NCI-H2029 (cell line): ENCODE measurements at regions not wholly inside any gene's neighbourhood (a gene's known extent, or its start where the extent isn't known, plus 50 kb on each side); places are given as distances from the start of the nearest gene placed in this dataset.
"Not testable (repeated sequence)": the region's sequence is repeated elsewhere in the genome, so short reads cannot be mapped to it uniquely, and the experiment has no call there.

Experiments used
- DNase-seq: peaks from one replicate; lab custom pipeline; 2025; lab: John Stamatoyannopoulos, UW

GRCh38 chr20:51187261-51187660 lies 164.4 kb upstream of the KCNG1 start:
- DNase-seq: no peak

DNA sequence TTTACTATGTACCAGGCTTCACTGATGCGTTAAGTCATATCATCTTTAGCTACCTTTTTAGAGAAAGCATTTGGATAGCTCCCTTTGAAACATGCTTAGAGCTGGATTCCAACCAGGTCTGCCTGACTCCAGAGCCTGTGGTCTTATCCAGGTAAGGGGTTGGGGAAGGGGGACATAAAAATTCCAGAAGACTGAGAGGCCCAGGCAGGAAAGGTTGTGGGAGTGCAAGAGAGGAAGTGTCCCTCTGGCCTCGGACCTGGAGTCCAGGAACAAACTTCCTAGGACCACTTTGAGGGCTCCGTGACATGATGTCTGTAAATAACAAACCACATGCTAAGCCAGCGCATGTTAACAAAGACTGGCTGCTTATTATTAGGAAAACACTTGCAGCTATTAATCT lies 163.0 kb upstream of the KCNG1 start:
- no peak for DNase-seq

GRCh38 chr20:51185277-51185676 lies 162.4 kb upstream of the KCNG1 start:
- DNase-seq: no peak

- no peak for DNase-seq
These were observed 161.4 kb upstream of the KCNG1 start for GRCh38 chr20:51184289-51184688.

GRCh38 chr20:51183451-51183850 lies 160.5 kb upstream of the KCNG1 start:
- no peak for DNase-seq

DNA sequence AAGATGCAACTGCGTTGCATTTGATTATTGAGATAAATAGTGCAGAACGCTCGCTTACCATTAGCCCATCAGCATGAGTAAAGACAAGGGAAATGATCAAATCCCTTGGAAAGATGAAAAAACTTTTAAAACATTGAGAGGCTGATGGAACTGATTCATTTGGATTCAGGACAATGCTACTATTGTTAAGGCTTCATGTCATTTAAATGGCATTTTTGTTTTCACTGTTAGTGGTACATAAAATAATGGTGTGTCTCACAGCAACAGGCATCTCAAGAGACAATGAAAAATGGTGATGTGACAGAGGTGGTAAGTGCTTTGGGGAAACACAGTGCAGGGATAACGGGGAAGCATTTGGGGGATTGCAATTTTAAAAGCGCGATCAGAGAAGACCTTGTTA lies 159.7 kb upstream of the KCNG1 start:
- no peak for DNase-seq

DNA sequence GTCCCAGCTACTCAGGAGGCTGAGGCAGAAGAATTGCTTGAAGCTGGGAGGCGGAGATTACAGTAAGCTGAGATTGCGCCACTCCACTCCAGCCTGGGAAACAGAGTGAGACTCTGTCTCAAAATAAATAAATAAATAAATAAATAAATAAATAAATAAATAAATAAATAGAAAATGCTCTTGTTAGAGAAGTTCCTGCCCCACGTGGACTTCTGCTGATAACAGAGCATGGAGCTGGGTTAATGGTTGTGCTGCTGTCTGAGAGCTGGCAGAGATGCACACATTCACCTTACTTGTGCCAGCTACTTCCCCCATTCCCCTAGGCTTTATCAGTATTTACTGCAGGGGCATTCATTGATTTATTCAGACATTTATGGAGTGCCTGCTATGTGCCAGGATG lies 155.2 kb upstream of the KCNG1 start:
- DNase-seq: no peak

GRCh38 chr20:51176876-51177275 lies 154.0 kb upstream of the KCNG1 start:
- no peak for DNase-seq

- DNase-seq: no peak
These were observed 153.5 kb upstream of the KCNG1 start for GRCh38 chr20:51176446-51176845.

DNA sequence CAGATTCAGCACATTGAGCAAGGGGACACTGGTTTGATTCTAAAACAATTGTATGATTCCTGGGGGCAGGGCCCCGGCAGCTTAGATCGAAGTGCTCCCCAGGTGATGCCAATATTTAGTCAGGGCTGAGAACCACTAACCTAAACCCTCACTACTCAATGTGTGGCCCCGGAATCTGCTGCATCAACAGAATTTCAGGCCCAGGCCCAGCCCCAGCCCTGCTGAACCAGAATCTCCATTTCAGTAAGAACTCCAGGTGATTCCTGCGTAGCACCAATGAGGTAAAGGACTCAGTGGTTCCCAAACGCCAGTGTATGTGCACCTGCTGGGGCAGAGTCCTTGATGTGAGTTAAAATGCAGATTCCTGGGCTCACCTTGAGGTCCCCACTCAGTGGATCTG lies 152.8 kb upstream of the KCNG1 start:
- no peak for DNase-seq

DNA sequence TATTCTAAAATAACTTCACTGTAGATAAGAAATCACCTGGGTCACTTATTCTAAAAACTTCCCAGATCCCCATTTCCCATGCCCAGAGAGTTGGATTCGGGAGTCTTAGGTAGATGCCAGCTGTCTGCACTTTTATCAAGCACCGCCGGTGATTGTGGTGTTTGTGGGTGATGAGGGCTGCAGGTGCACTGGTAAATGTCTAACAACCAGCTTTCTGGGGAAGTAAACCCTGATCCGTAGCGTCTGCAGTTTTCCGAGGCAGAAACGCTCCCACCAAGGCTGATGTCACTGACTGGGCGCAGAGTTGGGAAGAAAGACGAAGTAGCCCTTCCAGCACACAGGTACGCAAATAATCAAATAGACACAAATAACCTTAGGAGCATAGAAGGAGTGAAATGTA lies 152.2 kb upstream of the KCNG1 start:
- DNase-seq: no peak

DNA sequence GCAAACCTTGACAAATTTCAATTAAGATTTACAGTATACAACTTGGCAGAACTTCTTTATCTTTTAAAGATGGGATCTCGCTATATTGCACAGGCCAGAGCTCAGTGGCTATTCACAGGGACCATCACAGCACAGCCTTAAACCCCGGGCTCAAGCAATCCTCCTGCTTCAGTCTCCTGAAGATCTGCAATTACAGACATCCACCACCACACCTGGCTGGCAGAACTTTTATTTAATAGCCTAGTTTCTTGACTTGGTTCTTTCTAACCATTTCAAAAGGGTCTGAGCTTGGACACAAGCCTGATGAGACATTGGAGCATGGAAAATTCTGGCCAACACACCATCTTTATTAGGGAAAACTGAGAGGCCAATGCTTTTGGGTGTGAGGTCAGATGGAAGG lies 151.6 kb upstream of the KCNG1 start:
- DNase-seq: no peak

GRCh38 chr20:51172558-51173428 lies 149.9 kb upstream of the KCNG1 start:
- DNase-seq: no peak

- no peak for DNase-seq
These were observed 148.2 kb upstream of the KCNG1 start for GRCh38 chr20:51171141-51171540.

DNA sequence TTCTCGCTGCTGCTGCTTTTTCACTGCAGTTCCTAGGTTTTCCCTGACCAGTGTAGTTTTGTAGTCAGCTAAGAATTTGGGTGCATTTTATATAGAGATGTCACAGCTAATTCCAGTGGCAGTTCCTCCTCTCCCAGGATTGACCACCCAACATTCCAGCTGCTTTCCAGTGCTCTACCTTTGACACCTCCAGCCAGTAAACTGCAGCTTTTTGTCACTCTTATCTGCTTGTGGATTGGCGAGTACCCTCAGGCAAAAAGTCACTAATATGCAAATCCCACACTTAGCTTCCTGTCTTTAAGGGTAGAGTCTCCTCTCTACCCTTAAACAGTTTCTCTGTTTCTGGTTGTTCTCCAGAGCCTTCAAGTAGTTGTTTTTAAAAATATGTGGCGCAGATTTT lies 146.9 kb upstream of the KCNG1 start:
- no peak for DNase-seq

DNA sequence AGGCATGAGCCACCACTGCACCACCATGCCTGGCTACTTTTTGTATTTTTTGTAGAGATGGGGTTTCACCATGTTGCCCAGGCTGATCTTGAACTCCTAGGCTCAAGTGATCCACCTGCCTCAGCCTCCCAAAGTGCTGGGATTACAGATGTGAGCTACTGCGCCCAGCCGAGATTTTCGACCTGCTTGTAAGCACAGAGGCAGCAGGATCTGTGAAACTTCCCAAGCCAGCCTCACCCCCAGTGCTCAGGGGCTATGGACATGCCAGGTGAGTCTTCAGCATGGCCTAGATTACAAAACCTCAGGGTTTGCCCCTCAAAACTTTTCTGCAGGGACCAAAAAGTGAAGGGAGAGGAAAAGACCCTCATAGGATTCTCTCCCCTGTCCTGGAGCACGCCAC lies 145.0 kb upstream of the KCNG1 start:
- not testable (repeated sequence) for DNase-seq

DNA sequence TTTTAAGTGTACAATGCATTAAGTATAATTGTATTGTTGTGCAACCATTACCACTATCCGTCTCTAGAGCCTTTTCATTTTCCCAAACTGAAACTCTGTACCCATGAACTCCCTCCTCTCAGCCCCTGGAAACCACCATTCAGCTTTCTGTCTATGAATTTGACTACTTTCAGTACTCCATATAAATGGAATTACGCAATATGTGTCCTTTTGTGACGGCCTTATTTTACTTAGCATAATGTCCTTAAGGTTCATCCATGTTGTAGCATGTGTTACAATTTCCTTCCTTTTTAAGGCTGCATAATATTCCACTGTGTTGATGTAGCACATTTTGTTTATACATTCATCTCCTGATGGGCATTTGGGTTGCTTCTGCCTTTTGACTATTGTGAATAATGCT lies 143.6 kb upstream of the KCNG1 start:
- DNase-seq: no peak

GRCh38 chr20:51165131-51165530 lies 142.2 kb upstream of the KCNG1 start:
- no peak for DNase-seq

DNA sequence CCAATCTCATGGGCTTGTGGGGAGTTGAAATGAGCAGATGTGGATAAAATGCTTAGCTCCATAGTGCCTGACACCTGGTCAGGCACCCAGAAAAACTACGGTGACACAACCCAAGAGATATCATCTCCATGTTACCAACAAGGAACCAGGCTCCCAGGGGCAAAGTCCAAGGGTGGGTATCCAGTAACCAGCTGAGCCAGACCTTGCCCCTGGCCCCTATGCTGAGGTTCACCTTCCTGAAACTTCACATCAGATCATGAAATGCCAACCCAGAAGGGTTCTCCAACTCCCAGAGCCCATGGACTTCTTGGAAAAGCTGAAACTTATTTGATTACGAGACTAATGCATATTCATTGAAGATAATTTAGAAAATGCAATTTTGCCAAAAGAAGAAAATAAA lies 141.8 kb upstream of the KCNG1 start:
- DNase-seq: no peak

- DNase-seq: no peak
These were observed 141.2 kb upstream of the KCNG1 start for GRCh38 chr20:51163996-51164600.

GRCh38 chr20:51162015-51162414 lies 139.1 kb upstream of the KCNG1 start:
- DNase-seq: no peak

- DNase-seq: no peak
These were observed 137.9 kb upstream of the KCNG1 start for GRCh38 chr20:51160821-51161220.

DNA sequence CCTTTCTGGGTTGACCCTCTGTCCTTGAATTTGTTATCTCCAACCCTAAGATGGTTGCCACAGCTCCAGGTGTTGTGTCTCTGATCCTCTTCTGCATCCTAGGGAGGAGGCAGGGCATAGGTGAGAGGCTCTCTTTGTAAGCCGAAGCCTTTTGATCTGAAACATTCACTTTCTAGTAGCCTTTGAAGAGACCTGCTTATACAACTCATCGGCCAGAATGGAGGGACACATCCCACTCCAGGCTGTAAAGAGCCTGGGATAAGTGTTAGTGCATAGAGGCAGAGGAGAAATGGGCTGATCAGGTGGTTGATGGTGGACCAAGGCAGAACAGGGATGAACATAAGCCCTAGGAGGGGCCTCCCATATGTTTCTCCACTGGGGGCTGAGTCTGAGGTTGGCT lies 137.1 kb upstream of the KCNG1 start:
- DNase-seq: no peak

DNA sequence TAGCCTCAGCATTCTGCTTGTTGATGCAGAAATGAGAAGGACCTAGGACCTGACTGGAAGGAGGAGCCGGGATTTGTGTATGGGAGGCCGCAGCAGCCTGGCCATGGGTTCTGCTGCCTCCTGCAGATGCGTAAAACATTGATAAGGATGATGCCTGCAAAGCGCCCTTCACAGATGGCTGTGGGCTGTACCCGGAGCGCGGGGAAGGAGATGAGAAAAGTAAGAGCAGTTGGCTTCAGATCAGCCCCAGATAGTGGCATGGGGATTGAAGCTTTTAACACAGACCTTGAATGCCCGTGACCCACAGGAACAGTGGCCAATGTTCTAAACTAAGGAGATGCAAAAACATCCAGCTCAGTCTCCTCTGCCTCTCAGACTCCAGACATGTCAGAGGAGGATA lies 136.4 kb upstream of the KCNG1 start:
- no peak for DNase-seq
